AG08395 (cell line): ENCODE measurements at regions not wholly inside any gene's neighbourhood (a gene's known extent, or its start where the extent isn't known, plus 50 kb on each side); places are given as distances from the start of the nearest gene placed in this dataset.

ENCODE experiments used
- DNase-seq: peaks from one replicate; pipeline ENCODE4 v3.0.0; 2012; ENCODE audit warnings: mixed read lengths, low spot score

GRCh38 chr9:515665-516064 lies 301.0 kb downstream of the DOCK8 start:
- DNase-seq, result no peak

GRCh38 chr9:517993-518392 lies 303.3 kb downstream of the DOCK8 start:
- DNase-seq, result no peak

- no peak for DNase-seq
Measured at GRCh38 chr9:518540-518939, 303.9 kb downstream of the DOCK8 start.

- no peak for DNase-seq
Measured at GRCh38 chr9:519579-519978, 304.9 kb downstream of the DOCK8 start.

- DNase-seq, result no peak
Measured at GRCh38 chr9:520302-520701, 305.6 kb downstream of the DOCK8 start.

- DNase-seq, result no peak
Measured at GRCh38 chr9:522190-522589, 307.5 kb downstream of the DOCK8 start.

GRCh38 chr9:522658-523057 lies 308.0 kb downstream of the DOCK8 start:
- no peak for DNase-seq

GRCh38 chr9:523444-523843 lies 308.8 kb downstream of the DOCK8 start:
- no peak for DNase-seq

GRCh38 chr9:524008-524407 lies 309.3 kb downstream of the DOCK8 start:
- no peak for DNase-seq

- no peak for DNase-seq
Measured at GRCh38 chr9:526904-527591, 312.4 kb downstream of the DOCK8 start.

GRCh38 chr9:529731-530130 lies 311.8 kb upstream of the DMRT1 start:
- no peak for DNase-seq

GRCh38 chr9:530681-531080 lies 310.8 kb upstream of the DMRT1 start:
- no peak for DNase-seq

GRCh38 chr9:532707-533106 lies 308.8 kb upstream of the DMRT1 start:
- DNase-seq, result no peak

GRCh38 chr9:534886-535285 lies 306.6 kb upstream of the DMRT1 start:
- DNase-seq, result no peak

GRCh38 chr9:535356-535755 lies 306.1 kb upstream of the DMRT1 start:
- DNase-seq, result no peak

GRCh38 chr9:536597-537511 lies 304.6 kb upstream of the DMRT1 start:
- DNase-seq, result no peak

GRCh38 chr9:543478-543877 lies 298.0 kb upstream of the DMRT1 start:
- no peak for DNase-seq

GRCh38 chr9:545480-545879 lies 296.0 kb upstream of the DMRT1 start:
- no peak for DNase-seq

GRCh38 chr9:546235-546634 lies 295.3 kb upstream of the DMRT1 start:
- DNase-seq, result no peak

GRCh38 chr9:546797-547223 lies 294.7 kb upstream of the DMRT1 start:
- no peak for DNase-seq

GRCh38 chr9:547314-547713 lies 294.2 kb upstream of the DMRT1 start:
- no peak for DNase-seq

GRCh38 chr9:549455-549997 lies 292.0 kb upstream of the DMRT1 start:
- DNase-seq, result no peak

GRCh38 chr9:550333-550732 lies 291.2 kb upstream of the DMRT1 start:
- DNase-seq, result no peak
